ENCODE measurements at regions not wholly inside any gene's neighbourhood (a gene's known extent, or its start where the extent isn't known, plus 50 kb on each side); places are given as distances from the start of the nearest gene placed in this dataset.

DNA sequence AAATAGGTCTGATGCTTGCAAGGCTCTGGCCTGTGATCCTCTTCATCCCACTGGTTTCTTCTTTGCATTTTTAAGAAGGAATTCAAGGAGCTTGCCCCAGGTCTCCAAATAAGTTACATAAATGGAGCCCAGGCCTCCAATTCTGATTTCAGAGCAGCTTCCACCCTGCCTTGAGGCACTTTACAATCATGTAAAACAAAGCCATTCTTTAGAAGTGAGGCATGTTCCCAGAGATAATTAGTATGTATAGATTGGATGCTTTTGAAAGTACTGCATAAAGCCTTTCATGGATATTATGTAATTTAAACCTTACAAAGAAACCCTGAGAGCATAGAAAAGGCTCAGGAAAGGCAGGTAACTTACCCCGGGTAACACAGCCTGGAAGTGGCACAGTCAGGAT, 466.5 kb downstream of the MIAT start:
- no peak for DNase-seq (ENCODE audit: low read depth)

DNA sequence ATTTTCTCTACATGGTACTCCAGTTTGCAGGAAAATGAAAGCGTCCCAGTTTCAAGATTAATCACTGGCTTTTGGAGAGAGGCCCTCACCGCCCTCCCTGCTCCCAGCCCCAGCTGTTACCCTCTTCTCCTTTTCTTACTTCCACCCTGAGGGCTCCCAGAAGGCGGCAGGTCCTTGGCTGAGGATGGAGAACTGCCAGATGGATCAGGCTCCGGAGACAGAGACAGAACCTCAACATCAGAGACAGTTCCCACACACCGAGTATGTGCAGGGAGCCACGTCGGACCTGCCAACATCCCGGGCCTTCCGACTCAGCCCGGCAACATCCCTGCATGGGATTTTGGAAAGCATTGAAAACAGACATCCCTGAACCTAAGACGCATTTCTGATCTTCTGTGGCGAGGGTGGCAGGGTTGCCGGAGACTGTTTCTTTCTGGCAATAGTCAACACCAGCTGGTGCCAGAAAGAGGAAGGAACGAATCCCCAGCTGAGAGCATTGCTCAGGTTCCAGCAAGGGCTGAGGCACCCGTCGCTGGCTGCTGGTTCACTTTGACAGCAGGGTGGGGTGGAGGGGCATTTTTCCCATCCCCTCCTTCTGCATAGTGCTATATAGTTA, 467.1 kb downstream of the MIAT start:
- no peak for DNase-seq (ENCODE audit: low read depth)

DNA sequence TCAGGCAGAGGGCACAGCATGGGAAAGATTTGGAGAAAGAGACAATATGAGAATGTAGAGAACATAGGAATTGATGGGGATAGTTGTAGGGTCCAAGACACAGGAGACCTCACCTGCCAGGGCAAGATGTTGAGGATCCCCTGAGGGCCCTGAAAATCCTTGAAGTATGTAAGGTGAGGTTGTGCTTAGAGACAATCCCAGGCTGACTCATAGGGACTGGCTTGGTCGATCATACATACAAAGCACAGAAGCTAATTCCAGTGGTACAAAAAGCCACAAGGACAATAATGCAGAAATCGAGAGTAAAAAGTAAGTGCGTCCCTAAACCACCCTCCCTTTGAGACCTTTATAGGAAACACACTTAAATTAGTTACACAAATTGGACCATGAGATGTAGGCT, 468.2 kb downstream of the MIAT start:
- DNase-seq (ENCODE audit: low read depth): no peak

DNA sequence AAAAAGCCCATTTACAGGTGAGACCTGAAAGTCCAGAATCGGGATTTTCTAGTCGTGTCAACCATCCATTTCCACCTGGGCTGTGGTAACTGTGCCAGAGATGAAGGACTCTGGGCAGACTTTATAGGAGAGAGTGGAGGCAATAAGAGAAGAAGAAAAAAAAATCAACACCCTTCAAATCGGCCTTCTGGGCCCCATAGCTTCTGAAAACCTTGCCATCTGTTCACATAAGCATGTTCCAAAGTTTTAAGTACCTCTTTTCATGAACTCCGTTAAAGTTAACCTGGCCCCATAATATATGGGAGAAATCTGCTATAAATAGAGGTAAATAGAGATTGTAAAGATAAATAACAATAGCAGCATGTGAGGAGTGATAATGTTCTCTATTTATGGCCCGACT, 470.5 kb downstream of the MIAT start:
- no peak for DNase-seq (ENCODE audit: low read depth)

DNA sequence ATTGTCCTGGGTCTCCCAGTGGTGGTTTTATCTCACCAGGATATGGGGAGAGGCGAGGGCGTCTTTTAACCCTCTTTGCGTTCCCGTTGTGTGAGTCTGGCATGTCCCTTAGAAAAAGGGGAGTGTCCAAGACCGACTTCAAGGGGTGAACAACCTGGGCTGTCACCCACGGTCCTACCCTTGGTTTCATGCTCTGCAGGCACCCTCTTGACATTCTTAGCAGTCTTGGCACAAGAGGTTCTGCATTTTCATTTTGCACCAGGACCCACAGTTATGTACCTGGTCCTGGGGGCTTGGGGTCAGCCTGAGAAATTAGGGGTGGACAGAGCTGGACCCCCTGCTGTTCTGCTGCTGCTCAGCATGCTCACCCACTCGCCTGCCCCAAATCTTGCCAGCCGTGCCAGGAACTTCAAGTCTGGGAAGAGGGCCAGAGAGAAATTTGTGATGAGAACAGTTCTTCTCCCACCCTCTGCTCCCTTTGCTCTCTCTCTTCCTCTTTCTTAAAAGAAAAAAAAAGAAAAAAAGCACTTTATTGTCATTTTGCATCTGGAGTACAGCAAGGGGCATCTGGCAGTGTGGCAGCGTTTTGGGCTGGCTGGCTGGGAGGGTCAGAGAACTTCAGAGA, 471.2 kb downstream of the MIAT start:
- no peak for DNase-seq (ENCODE audit: low read depth)

DNA sequence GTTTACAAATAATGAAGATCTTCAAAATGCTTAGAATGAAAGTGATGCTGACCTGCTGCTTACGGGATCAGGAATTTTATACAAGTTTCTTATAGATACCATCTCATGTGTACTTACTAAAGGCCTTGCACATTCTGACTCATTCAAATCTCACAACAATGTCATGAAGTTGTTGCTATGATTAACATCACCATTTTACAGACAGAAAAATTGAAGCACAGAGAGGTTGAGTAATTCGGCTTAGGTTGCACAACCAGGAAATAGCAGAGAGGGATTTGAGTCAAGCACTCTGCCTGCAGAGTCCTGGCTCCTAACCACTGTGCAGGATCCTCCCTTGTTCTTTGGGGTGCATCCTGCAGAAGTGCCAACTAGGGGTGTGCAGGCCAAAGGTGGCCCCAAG, 471.9 kb downstream of the MIAT start:
- DNase-seq (ENCODE audit: low read depth): no peak

DNA sequence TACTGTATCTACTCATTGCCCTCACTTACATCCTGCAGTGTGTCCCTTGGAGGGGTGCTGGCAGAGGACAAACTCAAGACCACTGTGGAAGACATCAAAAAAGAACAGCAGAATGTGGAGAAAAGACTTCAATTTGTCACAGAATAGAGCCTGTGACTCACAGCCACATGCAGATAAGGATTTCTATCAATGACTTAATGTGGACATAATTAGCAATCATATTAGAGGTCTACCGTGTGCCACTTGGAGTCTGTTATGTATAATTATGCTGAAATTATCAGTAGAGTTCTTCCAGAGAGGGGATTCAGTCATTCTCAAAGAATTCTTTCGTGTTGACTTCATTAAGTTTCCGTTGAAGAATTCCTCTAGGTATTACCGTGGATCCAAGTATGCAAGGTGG, 473.5 kb downstream of the MIAT start:
- DNase-seq (ENCODE audit: low read depth): no peak

DNA sequence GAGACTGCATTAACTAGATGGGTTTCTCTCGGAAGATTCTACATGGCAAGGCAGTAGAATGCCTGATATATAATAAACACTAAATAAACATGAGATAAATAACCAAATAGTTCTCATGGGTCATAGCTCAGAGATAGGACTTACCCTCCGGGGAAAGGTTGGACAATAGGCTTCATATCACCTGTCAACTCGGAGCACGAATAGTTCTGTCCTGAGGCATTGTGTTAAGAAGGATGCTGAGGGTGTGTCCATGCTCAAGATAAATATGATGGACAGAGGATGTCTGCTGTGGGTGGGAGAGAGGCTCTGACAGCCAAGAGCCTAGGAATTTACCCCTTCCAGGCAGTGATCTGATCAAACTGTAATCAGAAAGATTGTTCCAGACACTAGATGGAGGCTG, 474.0 kb downstream of the MIAT start:
- no peak for DNase-seq (ENCODE audit: low read depth)

DNA sequence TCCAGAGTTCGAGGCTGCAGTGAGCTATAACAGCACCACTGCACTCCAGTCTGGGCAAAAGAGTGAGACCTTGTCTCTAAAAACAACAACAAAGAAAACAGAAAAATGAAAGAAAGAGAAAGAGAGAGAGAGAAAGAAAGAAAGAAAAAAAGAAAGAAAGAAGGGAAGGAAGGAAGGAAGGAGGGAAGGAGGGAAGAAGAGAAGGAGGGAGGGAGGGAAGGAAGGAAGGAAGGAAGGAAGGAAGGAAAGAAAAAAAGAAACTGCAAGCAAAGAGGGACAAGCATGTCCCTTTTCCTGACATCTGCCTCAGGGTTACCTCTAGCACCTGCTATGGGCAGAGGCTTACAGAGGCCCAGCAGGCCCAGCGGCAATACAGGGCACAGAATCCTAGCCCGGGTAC, 475.0 kb downstream of the MIAT start:
- no peak for DNase-seq (ENCODE audit: low read depth)

DNA sequence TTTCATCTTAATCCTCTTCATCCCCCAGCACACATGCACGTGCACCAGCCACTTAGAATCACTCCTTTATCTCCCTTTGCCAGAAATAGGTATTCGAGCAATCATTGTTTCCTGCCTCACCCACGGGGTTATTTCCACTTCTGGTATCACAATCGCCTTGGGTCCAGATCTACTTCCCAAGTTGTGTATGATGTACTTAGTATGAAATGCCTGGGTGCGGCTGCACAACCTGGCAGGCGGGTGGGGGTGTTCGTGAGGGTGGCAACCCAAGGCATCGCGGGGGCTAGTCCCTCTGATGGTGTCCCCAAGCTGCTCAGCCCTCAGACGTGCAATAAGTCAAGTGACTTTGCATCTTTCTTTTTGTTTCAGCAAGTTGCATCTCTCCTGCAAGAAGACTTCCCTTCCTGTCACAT, 475.6 kb downstream of the MIAT start:
- DNase-seq (ENCODE audit: low read depth): no peak

DNA sequence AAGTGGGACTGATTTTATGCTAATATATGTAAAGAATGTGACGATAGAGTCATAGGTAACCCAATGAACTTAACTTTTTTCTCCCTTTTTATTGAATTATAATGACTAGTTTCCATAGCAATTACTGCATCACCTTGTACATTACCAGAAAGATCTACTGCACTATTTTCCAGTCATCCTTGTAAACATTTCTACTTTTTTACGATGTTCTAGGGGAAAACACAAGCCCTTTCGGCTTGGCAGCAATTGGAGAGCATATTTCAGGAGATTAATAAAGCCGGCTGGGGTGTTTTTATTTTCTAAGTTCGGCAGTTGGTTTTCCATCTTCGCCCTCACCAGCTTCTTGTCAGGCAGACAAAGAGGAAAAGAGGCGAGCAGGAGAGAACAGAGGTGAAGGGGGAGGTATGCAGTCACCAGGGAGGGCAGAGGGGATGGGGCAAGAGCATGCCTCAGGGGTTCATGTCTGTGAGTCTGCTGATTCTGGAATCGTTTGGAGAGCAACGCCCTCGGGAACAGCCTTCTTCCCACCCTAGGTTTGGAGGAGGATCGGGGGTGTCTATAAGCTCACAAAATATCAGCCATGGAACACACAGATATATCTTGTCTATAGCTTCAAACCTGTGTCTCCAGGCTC, 476.4 kb downstream of the MIAT start:
- DNase-seq (ENCODE audit: low read depth): no peak

DNA sequence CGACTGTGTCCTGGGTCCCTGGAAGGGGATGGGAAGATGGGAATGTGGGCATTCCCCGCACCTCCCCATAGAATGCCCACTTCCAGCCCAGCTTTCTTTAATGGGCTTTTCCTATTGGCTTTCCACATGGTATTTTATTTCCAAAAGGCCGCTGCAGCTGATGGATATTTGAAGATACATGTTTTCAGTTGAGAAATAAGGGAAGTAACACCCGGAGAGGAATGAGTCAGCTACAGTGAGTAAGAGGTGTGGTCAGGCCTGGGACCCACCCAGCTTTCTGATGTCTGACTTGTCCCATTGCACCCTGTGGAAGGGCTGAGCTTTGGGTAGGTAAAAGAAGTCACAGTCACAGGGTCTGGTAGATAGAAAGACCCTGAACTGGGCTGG, 476.9 kb downstream of the MIAT start:
- peak; percentile 0 for DNase-seq (ENCODE audit: low read depth)

DNA sequence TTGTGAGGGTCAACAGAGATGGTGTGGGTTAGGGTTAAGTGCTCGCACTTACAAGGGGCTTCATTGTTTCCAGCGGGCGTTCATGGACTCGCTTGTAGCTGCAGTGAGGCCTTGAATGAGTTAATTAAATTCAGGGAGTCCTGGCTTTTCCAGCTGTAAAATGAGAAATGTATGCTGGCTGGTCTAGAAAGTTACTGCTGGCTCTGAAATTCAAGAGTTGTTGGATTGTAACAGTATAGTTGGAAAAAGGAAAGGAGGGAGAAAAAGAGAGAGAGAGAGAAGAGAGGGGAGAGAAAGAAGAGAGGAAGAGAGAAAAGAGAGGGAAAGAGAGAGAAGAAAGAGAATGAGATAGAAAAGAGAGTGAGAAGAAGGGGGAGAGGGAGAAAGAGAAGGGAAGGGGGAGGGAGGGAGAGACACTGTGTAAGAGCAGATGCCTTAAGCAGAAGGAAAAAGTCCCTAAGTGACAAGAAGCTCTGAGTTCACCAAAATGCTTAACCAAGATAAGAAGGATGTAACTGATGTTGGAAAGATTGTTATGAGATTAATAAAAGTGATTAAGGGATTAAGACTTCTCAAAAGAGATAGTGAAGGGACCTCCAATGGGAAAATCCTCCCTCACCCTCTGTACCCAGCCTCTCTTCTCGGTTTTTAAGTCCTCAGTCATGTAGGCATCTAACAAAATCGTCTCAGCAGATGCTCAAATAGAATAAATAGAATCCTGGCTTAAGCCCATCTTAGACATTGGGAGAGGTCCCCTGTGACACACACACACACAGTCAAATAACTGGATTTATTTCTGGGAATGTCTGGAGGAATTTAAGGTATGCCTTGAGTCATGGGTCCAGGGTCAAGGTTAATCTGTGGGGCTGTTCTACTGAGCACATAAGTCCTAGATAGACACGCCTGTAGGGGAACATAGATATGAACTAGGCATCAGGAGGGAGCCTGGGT, 477.9 kb downstream of the MIAT start:
- no peak for DNase-seq (ENCODE audit: low read depth)

DNA sequence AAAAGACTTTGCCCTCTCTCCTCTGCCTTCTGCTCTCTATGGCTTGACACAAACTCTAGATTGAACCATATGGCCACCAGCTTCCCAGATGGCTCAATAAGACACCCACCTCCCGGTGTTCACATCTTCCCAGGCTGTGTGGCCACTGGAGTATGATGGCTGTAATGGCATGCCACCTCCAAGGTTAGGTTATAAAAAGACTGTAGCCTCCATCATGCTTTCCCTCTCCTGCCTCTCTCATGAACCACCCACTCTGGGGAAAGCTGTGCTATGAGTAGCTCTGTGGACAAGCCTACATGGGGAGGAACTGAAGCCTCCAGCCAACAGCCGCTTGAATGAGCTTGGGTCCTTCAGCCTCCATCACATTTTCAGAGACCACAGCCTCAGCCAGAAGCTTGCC, 479.2 kb downstream of the MIAT start:
- DNase-seq (ENCODE audit: low read depth): no peak

DNA sequence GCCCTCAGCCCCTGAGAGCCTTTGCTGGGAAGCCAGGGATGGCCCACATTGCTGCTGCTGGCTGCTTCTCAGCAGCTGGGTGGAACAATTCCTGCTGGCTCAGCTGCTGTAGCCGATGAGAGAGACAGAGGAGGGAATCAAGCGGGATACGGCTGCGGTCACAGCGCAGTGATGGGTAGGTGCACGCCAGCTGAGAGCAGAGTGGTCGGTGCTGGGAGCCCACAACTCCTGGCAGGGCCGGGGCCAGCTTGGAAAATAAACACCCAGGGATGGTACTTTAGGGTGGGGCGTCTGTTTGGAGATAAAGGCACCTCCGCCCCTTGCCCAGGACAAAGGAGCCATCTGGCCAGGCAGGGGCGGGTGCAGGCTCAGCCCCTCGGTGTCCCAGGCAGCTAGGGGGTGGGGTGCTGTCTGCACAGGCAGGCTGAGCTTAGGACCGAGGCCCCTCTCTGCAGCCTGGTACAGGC, 480.5 kb downstream of the MIAT start:
- DNase-seq (ENCODE audit: low read depth): no peak

DNA sequence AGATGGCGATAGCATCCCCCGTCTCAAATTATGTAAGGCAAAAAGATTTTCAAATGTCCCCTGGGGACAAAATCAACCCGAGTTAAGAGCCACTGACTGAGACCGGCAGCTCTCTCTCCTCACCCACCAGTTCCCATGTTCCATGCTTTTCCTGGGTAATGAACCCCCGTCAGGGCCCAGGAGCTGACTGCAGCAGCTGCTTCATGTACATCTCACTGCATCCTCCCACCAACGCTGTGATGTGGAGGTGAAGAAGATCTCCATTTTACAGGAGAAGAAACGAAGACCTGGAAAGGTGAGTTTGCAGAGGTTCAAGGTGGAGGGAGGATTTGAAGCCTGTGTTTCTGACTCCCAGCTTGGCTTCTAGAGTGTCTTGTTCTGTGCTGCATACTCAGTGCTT, 481.1 kb downstream of the MIAT start:
- no peak for DNase-seq (ENCODE audit: low read depth)

DNA sequence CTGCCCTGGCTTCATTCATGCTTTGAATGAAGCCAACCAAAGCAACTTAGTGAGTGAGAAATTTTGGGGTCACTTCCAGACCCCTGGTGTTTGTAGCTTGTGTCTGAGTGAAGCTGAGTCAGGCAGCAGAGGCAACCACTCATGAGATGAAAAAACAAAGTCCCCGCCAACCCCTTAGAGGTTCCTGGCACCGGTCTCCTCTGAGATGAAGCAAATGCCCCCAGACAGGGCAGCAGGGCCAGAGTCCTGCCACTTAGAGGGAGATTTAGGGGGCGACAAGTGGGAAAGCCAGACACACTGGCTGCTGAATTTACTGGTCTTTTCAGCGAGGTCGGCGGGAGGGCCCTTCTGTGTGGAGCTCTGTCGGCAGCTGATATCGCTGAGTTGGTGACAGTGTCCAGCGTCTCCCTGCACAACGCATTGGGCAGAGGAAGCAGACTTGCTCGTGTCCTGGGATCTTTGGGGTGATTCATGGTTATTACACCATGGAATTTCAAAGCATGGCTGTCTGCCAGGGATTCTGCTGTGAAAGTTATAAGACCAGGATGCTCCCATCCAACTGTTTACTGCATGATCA, 482.6 kb downstream of the MIAT start:
- no peak for DNase-seq (ENCODE audit: low read depth)

DNA sequence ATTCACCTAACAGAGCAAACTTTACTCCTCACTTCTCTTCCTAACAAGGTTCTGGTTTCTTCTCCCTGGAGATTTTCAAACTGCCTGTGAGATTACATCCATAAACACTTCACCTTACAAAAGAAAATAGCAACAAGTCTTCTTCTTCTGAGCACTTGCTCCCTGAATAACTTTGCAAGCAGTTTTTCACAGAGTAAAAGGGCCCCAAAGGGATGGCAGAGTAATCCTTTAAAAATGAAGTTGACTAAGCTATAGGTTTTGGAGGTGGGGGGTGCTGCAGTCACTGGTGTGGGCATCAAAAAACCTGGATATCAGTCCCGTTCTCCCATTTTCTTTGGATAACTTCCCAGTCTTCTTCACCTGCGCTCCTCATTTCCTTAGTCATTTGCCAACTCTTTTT, 484.9 kb downstream of the MIAT start:
- no peak for DNase-seq (ENCODE audit: low read depth)

DNA sequence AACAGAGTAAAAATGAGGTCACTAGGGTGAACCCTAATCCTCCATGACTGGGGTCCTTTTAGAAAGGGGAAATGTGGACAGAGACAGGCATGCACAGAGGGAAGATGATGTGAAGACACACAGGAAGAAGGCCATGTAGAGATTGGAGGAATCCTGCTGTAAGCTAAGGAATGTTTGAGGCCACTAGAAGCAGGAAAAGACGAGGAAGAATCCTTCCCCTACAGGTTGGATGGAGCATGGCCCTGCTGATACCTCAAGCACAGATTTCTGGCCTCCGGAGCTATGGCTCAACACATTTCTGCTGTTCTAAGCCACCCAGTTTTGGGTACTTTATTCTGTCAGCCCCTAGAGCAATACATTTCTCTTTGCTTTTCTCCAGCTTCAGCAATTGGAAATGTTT, 486.9 kb downstream of the MIAT start:
- no peak for DNase-seq (ENCODE audit: low read depth)

DNA sequence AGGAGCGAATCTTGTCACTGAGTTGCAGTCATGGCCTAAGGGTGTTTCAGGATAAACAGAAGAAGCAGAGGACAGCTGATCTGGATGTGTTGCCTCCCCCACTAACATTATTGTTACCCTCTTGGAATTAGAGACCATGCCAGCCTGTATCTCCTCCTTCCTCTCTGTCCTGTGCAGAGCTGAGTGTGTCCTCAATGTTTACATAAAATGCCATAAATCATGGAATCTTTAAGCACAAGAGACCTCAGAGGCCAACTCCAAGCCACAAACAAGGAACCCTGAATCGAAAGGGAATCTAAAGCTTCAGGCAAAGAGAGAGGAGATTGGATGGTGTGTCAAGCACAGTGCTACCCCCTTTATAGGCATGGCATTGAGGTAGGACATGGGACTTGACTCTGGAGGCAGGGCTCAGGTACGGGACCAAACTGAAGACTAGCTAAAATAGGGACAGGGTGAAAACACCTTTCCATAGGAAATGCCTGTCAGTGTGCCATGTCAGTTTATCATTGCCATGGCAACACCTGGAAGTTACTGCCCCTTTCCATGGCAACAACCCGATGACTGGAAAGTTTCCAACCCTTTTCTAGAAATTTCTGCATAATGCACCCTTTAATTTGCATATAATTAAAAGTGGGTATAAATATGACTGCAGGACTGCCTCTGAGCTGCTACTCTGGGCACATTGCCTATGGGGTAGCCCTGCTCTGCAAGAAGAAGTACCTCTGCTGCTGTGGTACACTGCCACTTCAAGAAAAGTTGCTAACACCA, 489.7 kb downstream of the MIAT start:
- no peak for DNase-seq (ENCODE audit: low read depth)

DNA sequence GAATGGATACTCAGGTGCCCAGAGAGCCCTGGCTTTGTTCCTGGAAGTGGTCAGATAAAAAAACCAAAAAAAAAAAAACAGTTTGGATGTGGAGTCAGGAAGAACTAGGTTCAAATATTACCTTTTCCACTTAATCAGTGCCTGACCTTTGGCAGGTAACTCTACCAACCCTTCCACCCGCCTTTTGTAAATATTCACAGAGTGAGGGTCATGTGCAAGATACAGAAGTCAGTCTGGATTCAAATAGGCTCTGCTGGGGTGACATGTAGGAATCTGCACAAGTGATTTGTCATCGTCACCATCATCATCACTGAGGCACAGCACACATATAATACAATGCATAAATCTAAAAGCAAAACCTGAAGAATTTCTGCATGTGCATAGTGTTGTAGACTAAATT, 490.7 kb downstream of the MIAT start:
- no peak for DNase-seq (ENCODE audit: low read depth)

Measured in activated T-cell treated with anti-CD3 and anti-CD28 coated beads for 24 hours (primary cell).